NT2/D1 (cell line): ENCODE measurements at regions not wholly inside any gene's neighbourhood (a gene's known extent, or its start where the extent isn't known, plus 50 kb on each side); places are given as distances from the start of the nearest gene placed in this dataset.

Experiments used
- SUZ12 ChIP-seq: IDR thresholded peaks from 2 replicates; pipeline ENCODE4 v1.6.1; 2011; ENCODE audit not compliant: insufficient read length, insufficient read depth; ENCODE audit errors: extremely low read depth
- YY1 ChIP-seq: IDR thresholded peaks from 2 replicates; pipeline ENCODE4 v1.6.1; 2011; ENCODE audit not compliant: insufficient read length, insufficient read depth
- ZNF274 ChIP-seq: IDR thresholded peaks from 2 replicates; pipeline ENCODE4 v1.6.1; 2011; ENCODE audit warnings: mild to moderate bottlenecking, low read depth, low read length

GRCh38 chr4:132540797-132541196, 608.3 kb upstream of the PCDH10 start:
- no peak for TF ChIP-seq ZNF274
- no peak for TF ChIP-seq SUZ12
- TF ChIP-seq YY1: no peak
